ENCODE measurements at regions not wholly inside any gene's neighbourhood (a gene's known extent, or its start where the extent isn't known, plus 50 kb on each side); places are given as distances from the start of the nearest gene placed in this dataset.

GRCh38 chr14:71711125-71711524 is 221.1 kb upstream of the RGS6 start:
- no peak for TF ChIP-seq CTCF (IDR thresholded peaks at IDR 0.05; ENCODE audit: low read depth, low read length, missing control alignments)
- H3K27me3 ChIP-seq (replicated peaks), result no peaks in the 10 kb centered on the region
- H3K27ac ChIP-seq, result peak overlapping the region; percentile 81
- H3K4me3 ChIP-seq (ENCODE audit: low read depth, low read length), result no peak overlapping the region
- DNase-seq, result no peak
- in situ Hi-C loops (cut with HindIII; ENCODE audit: low pct_ligation_motif_present, low sequenced_read_pairs), result no loop called here
- peaks cover 5% of the 10 kb centered on the region for H3K36me3 ChIP-seq (replicated peaks)

DNA sequence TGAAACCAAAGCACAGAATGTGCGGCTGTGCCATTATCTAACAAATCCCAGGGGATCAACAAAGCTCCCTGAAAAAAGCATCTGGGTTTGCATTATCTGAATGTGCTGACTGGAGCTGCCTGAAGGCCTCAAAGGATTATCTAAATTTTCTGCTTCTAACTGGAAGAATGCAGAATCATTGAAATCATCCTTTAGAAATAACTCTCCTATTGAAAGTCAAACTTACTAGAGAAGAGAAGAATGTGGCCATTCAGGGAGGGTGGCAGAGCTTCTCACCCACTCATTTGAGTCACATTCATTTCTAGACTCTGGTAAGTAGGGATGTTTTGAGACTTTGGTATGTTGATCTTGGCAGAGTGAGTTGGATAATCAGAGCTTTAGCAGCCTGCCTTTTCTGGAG is 220.6 kb upstream of the RGS6 start:
- no peak for TF ChIP-seq CTCF (IDR thresholded peaks at IDR 0.05; ENCODE audit: low read depth, low read length, missing control alignments)
- no peak overlapping the region for H3K4me3 ChIP-seq (ENCODE audit: low read depth, low read length)
- no peaks in the 10 kb centered on the region for H3K27me3 ChIP-seq (replicated peaks)
- in situ Hi-C loops (cut with HindIII; ENCODE audit: low pct_ligation_motif_present, low sequenced_read_pairs), result no loop called here
- peak overlapping the region; percentile 81 for H3K27ac ChIP-seq
- peak; percentile 92 for DNase-seq
- H3K36me3 ChIP-seq (replicated peaks), result peaks cover 5% of the 10 kb centered on the region

DNA sequence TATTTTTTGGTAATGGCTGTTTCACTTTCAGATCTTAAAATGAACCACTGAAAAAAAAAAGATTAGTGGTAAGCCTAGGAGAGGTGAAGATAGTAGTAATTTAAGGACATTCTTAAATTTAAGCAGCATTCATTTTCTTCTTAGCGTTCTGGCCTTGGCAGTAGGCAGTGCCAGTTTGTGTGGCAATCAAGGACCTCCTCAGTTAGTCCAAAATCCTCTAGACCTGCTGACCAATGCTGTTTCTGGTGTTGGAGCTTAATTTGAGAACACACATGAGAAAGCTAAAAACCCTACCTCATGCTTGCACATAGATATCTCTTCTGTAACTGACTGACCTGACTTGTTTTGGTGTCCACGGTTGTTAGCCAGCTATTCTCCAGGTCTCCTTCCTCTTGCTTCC is 219.8 kb upstream of the RGS6 start:
- TF ChIP-seq CTCF (IDR thresholded peaks at IDR 0.05; ENCODE audit: low read depth, low read length, missing control alignments), result no peak
- DNase-seq, result no peak
- Histone ChIP-seq H3K4me3 (ENCODE audit: low read depth, low read length) (no peak overlapping the region), H3K27ac (peak overlapping the region; percentile 81), H3K27me3 (replicated peaks) (no peaks in the 10 kb centered on the region), H3K36me3 (replicated peaks) (peaks cover 5% of the 10 kb centered on the region)
- in situ Hi-C loops (cut with HindIII; ENCODE audit: low pct_ligation_motif_present, low sequenced_read_pairs), result no loop called here

DNA sequence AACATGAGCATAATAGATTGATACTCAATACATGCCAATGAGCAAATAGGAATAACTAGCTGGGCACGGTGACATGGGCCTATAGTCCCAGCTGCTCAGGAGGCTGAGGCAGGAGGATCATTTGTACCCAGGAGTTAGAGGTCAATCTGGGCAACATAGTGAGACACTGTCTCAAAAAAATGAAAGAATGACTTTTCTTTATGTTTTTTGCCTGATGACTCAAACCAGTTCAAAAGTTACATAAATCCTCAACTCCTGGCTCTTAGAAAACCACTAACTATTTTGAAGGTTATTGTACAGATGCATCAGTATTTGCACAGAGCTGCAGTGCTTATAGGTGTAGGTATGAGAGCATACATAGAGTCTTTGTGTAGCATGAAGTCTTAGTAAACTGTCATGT is 219.2 kb upstream of the RGS6 start:
- no peak for TF ChIP-seq CTCF (IDR thresholded peaks at IDR 0.05; ENCODE audit: low read depth, low read length, missing control alignments)
- in situ Hi-C loops (cut with HindIII; ENCODE audit: low pct_ligation_motif_present, low sequenced_read_pairs), result no loop called here
- Histone ChIP-seq H3K27me3 (replicated peaks) (no peaks in the 10 kb centered on the region), H3K27ac (peak overlapping the region; percentile 81), H3K36me3 (replicated peaks) (peaks cover 5% of the 10 kb centered on the region), H3K4me3 (ENCODE audit: low read depth, low read length) (no peak overlapping the region)
- no peak for DNase-seq

GRCh38 chr14:71713451-71713850 is 218.8 kb upstream of the RGS6 start:
- peak overlapping the region; percentile 81 for H3K27ac ChIP-seq
- peaks cover 5% of the 10 kb centered on the region for H3K36me3 ChIP-seq (replicated peaks)
- DNase-seq, result no peak
- no peak overlapping the region for H3K4me3 ChIP-seq (ENCODE audit: low read depth, low read length)
- TF ChIP-seq CTCF (IDR thresholded peaks at IDR 0.05; ENCODE audit: low read depth, low read length, missing control alignments), result no peak
- in situ Hi-C loops (cut with HindIII; ENCODE audit: low pct_ligation_motif_present, low sequenced_read_pairs), result no loop called here
- no peaks in the 10 kb centered on the region for H3K27me3 ChIP-seq (replicated peaks)

- Histone ChIP-seq H3K36me3 (replicated peaks) (peaks cover 3% of the 10 kb centered on the region), H3K27ac (peak overlapping the region; percentile 81), H3K27me3 (replicated peaks) (no peaks in the 10 kb centered on the region), H3K4me3 (ENCODE audit: low read depth, low read length) (no peak overlapping the region)
- peak; percentile 71 for DNase-seq
- in situ Hi-C loops (cut with HindIII; ENCODE audit: low pct_ligation_motif_present, low sequenced_read_pairs), result no loop called here
- TF ChIP-seq CTCF (IDR thresholded peaks at IDR 0.05; ENCODE audit: low read depth, low read length, missing control alignments), result no peak
These were observed 218.0 kb upstream of the RGS6 start for GRCh38 chr14:71714225-71714624.

All from brain microvascular endothelial cell (primary cell).